Endodermal cell (in vitro differentiated cells): ENCODE measurements at regions not wholly inside any gene's neighbourhood (a gene's known extent, or its start where the extent isn't known, plus 50 kb on each side); places are given as distances from the start of the nearest gene placed in this dataset.

Experiments used
- DNase-seq: peaks from one replicate; pipeline ENCODE4 v3.0.0-alpha.2; 2017
- H3K27ac ChIP-seq: 2 replicates; pipeline ENCODE4 v1.5.1; 2013; ENCODE audit warnings: mild to moderate bottlenecking, low read depth, low read length, moderate library complexity
- H3K27me3 ChIP-seq: 2 replicates; pipeline ENCODE4 v1.6.1; 2013; ENCODE audit warnings: mild to moderate bottlenecking, low read length, moderate library complexity; ENCODE audit not compliant: insufficient read depth, control insufficient read depth, poor library complexity, severe bottlenecking
- H3K36me3 ChIP-seq: 2 replicates; pipeline ENCODE4 v1.7.0; 2013; ENCODE audit warnings: mild to moderate bottlenecking, low read length, moderate library complexity; ENCODE audit not compliant: control insufficient read depth, insufficient read depth
- H3K4me1 ChIP-seq: one replicate; pipeline ENCODE4 v1.7.0; 2013; ENCODE audit warnings: low read length; ENCODE audit not compliant: control insufficient read depth, insufficient read depth
- H3K4me3 ChIP-seq: 2 replicates; pipeline ENCODE4 v1.5.1; 2013; ENCODE audit warnings: mild to moderate bottlenecking, low read length, moderate library complexity
- H3K9ac ChIP-seq: 2 replicates; pipeline ENCODE4 v1.6.1; 2013; ENCODE audit warnings: mild to moderate bottlenecking, low read length, moderate library complexity; ENCODE audit not compliant: poor library complexity, severe bottlenecking; ENCODE audit errors: extremely low read depth
- H3K9me3 ChIP-seq: 2 replicates; pipeline ENCODE4 v1.6.1; 2013; ENCODE audit warnings: mild to moderate bottlenecking, low read length, moderate library complexity; ENCODE audit not compliant: control insufficient read depth
- H3K27ac Mint-ChIP-seq: 2 replicates; pipeline ENCODE4 v1.8.0; 2020; ENCODE audit warnings: mixed read lengths
- H3K27me3 Mint-ChIP-seq: 2 replicates; pipeline ENCODE4 v1.8.0; 2021; ENCODE audit warnings: mild to moderate bottlenecking, mixed read lengths; ENCODE audit not compliant: insufficient read depth
- H3K36me3 Mint-ChIP-seq: 2 replicates; pipeline ENCODE4 v1.8.0; 2020; ENCODE audit warnings: low read depth, mixed read lengths
- H3K4me1 Mint-ChIP-seq: 2 replicates; pipeline ENCODE4 v1.8.0; 2020; ENCODE audit warnings: mixed read lengths
- H3K4me3 Mint-ChIP-seq: 2 replicates; pipeline ENCODE4 v1.8.0; 2020; ENCODE audit warnings: mild to moderate bottlenecking, moderate library complexity, mixed read lengths
- H3K9me3 Mint-ChIP-seq: 2 replicates; pipeline ENCODE4 v1.8.0; 2020; ENCODE audit warnings: mild to moderate bottlenecking, mixed read lengths
- CTCF ChIP-seq: fragments of 200-600 bp; sonication (generic); conservative IDR thresholded peaks from 2 replicates; pipeline ENCODE4 v1.5.0; 2021; ENCODE audit warnings: antibody characterized with exemption, mild to moderate bottlenecking
- WGBS, 2 experiments: methylation state at CpG; one replicate each; pipeline versions ENCODE4 v1.1.5 to v1.1.7; 2013; ENCODE audit warnings: missing lambda C conversion rate in 2 of 2, mixed read lengths in 1 of 2; ENCODE audit not compliant: insufficient coverage in 1 of 2, insufficient read length in 1 of 2; 5-methylcytosine and 5-hydroxymethylcytosine counted together

- Histone ChIP-seq H3K27ac (no peak overlapping the region), H3K4me3 (no peak overlapping the region), H3K9ac (no peak overlapping the region), H3K4me1 (no peaks in the 10 kb centered on the region), H3K9me3 (no peaks in the 10 kb centered on the region), H3K27me3 (no peaks in the 10 kb centered on the region), H3K36me3 (no peaks in the 10 kb centered on the region)
- Mint-ChIP-seq H3K4me1 (peaks cover 6% of the 10 kb centered on the region), H3K27me3 (no peaks in the 10 kb centered on the region), H3K4me3 (no peak overlapping the region), H3K36me3 (no peaks in the 10 kb centered on the region), H3K9me3 (no peaks in the 10 kb centered on the region), H3K27ac (no peak overlapping the region)
- WGBS, 2 experiments = 98 to 100% methylated on average over 3 to 5 of the region's 5 CpGs
- TF ChIP-seq CTCF = no peak
- no peak for DNase-seq
Observed at GRCh38 chr17:62125307-62125706, 60.2 kb upstream of the MED13 start.

- no peak overlapping the region for H3K4me3 ChIP-seq
- no peaks in the 10 kb centered on the region for H3K36me3 ChIP-seq
- Mint-ChIP-seq H3K4me3 (no peak overlapping the region), H3K4me1 (peaks cover 6% of the 10 kb centered on the region), H3K27me3 (no peaks in the 10 kb centered on the region), H3K27ac (no peak overlapping the region), H3K36me3 (no peaks in the 10 kb centered on the region), H3K9me3 (no peaks in the 10 kb centered on the region)
- no peak overlapping the region for H3K9ac ChIP-seq
- DNase-seq = no peak
- 60 to 86% methylated on average over 2 to 4 of the region's 4 CpGs for WGBS, 2 experiments
- TF ChIP-seq CTCF = no peak
- H3K27ac ChIP-seq = no peak overlapping the region
- H3K27me3 ChIP-seq = no peaks in the 10 kb centered on the region
- no peaks in the 10 kb centered on the region for H3K9me3 ChIP-seq
- no peaks in the 10 kb centered on the region for H3K4me1 ChIP-seq
Observed at GRCh38 chr17:62121025-62121730, 56.1 kb upstream of the MED13 start.

- H3K27me3 ChIP-seq = no peaks in the 10 kb centered on the region
- no peak for TF ChIP-seq CTCF
- H3K4me3 ChIP-seq = no peak overlapping the region
- H3K9ac ChIP-seq = no peak overlapping the region
- Mint-ChIP-seq H3K27me3 (no peaks in the 10 kb centered on the region), H3K4me1 (peaks cover 6% of the 10 kb centered on the region), H3K9me3 (no peaks in the 10 kb centered on the region), H3K27ac (no peak overlapping the region), H3K4me3 (no peak overlapping the region), H3K36me3 (no peaks in the 10 kb centered on the region)
- H3K9me3 ChIP-seq = no peaks in the 10 kb centered on the region
- H3K36me3 ChIP-seq = no peaks in the 10 kb centered on the region
- DNase-seq = no peak
- no peaks in the 10 kb centered on the region for H3K4me1 ChIP-seq
- H3K27ac ChIP-seq = no peak overlapping the region
- 100% methylated on average over 2 of the region's 2 CpGs; no CpG with 5 or more reads in 1 of the 2 experiments for WGBS, 2 experiments
Observed at GRCh38 chr17:62119373-62119772, 54.3 kb upstream of the MED13 start.
